H1 (cell line): ENCODE measurements at regions not wholly inside any gene's neighbourhood (a gene's known extent, or its start where the extent isn't known, plus 50 kb on each side); places are given as distances from the start of the nearest gene placed in this dataset.

ENCODE experiments used
- CTCF ChIA-PET: fragments of 300-600 bp; sonication (Branson Sonifier 250); formaldehyde crosslinking; loops from one replicate; lab custom pipeline; 2021; ENCODE audit not compliant: partially characterized antibody; lab: Charles Lee
- POLR2A ChIA-PET: fragments of 300-600 bp; sonication (Branson Sonifier 250); formaldehyde crosslinking; loops from one replicate; lab custom pipeline; 2021; ENCODE audit warnings: inconsistent platforms; ENCODE audit not compliant: partially characterized antibody; lab: Charles Lee
- DNase-seq, 2 experiments: peaks; one replicate each; pipeline versions ENCODE4 v3.0.0 to v3.0.0-alpha.2; 2010 to 2022; ENCODE audit warnings: low spot score in 2 of 2, low read depth in 1 of 2, mixed read lengths in 1 of 2
- FAIRE-seq: peaks from 2 replicates; lab custom pipeline; 2011; peaks lifted over from hg19 to GRCh38; lab: Jason Lieb, UNC
- H2AFZ ChIP-seq: 2 replicates; pipeline ENCODE4 v1.8.1; 2012; ENCODE audit warnings: low read length, inconsistent platforms
- H2AK5ac ChIP-seq: 2 replicates; pipeline ENCODE4 v1.6.1; 2013; ENCODE audit warnings: low read depth, low read length
- H2BK120ac ChIP-seq: replicated peaks from 2 replicates; pipeline ENCODE3; 2013; ENCODE audit warnings: low read depth, low read length, inconsistent platforms
- H2BK12ac ChIP-seq: 2 replicates; pipeline ENCODE4 v1.6.1; 2013; ENCODE audit warnings: low read depth, low read length
- H2BK15ac ChIP-seq: 2 replicates; pipeline ENCODE4 v1.6.1; 2013; ENCODE audit warnings: low read length
- H2BK20ac ChIP-seq: 2 replicates; pipeline ENCODE4 v1.6.1; 2013; ENCODE audit warnings: low read length
- H2BK5ac ChIP-seq: 2 replicates; pipeline ENCODE4 v1.6.1; 2013; ENCODE audit warnings: low read depth, low read length
- H3K14ac ChIP-seq: 2 replicates; pipeline ENCODE4 v1.6.1; 2013; ENCODE audit warnings: inconsistent platforms; ENCODE audit not compliant: insufficient read length
- H3K18ac ChIP-seq: 2 replicates; pipeline ENCODE4 v1.6.1; 2013; ENCODE audit warnings: low read length; ENCODE audit errors: extremely low read depth
- H3K23ac ChIP-seq: 2 replicates; pipeline ENCODE4 v1.6.1; 2013; ENCODE audit warnings: inconsistent platforms; ENCODE audit not compliant: insufficient read length
- H3K23me2 ChIP-seq: 2 replicates; pipeline ENCODE4 v1.6.1; 2013; ENCODE audit warnings: low read depth, low read length
- H3K27ac ChIP-seq: 2 replicates; pipeline ENCODE4 v1.6.1; 2011; ENCODE audit warnings: low read depth, low read length, inconsistent platforms
- H3K27me3 ChIP-seq, 4 experiments: replicated peaks in 1 of 4; 1 replicate in 1 of 4; 2 replicates in 3 of 4; pipeline versions ENCODE4 v1.6.1 to v1.8.1; 2011 to 2013; ENCODE audit warnings: low read length in 3 of 4, mild to moderate bottlenecking in 3 of 4, inconsistent platforms in 2 of 4, mixed read lengths in 2 of 4, moderate library complexity in 1 of 4; ENCODE audit not compliant: control insufficient read depth in 3 of 4, insufficient read depth in 3 of 4; ENCODE audit errors: extremely low read depth in 1 of 4
- H3K36me3 ChIP-seq, 4 experiments: 2 replicates each; pipeline versions ENCODE4 v1.6.1 to v1.8.1; 2011 to 2013; ENCODE audit warnings: mild to moderate bottlenecking in 4 of 4, low read length in 3 of 4, moderate library complexity in 2 of 4, control low read depth in 1 of 4, inconsistent platforms in 1 of 4; ENCODE audit not compliant: insufficient read depth in 4 of 4, control insufficient read depth in 2 of 4
- H3K4ac ChIP-seq: replicated peaks from 2 replicates; pipeline ENCODE3; 2013; ENCODE audit warnings: low read length, low read depth, mixed read lengths, inconsistent platforms; ENCODE audit not compliant: insufficient read length
- H3K4me1 ChIP-seq, 4 experiments: replicated peaks in 1 of 4; 1 replicate in 1 of 4; 2 replicates in 3 of 4; pipeline versions ENCODE4 v1.6.1 to v1.8.1; 2011 to 2013; ENCODE audit warnings: low read length in 3 of 4, inconsistent platforms in 2 of 4, mixed read lengths in 1 of 4; ENCODE audit not compliant: insufficient read depth in 4 of 4, control insufficient read depth in 3 of 4
- H3K4me2 ChIP-seq, 2 experiments: 2 replicates each; pipeline versions ENCODE4 v1.6.1 to v1.8.1; 2011 to 2013; ENCODE audit warnings: low read depth in 2 of 2, low read length in 2 of 2, control low read depth in 1 of 2, inconsistent platforms in 1 of 2, mild to moderate bottlenecking in 1 of 2; ENCODE audit not compliant: insufficient read depth in 1 of 2
- H3K4me3 ChIP-seq, 4 experiments: fragments of 200-600, 300-600 bp in 1 of 4; sonication (generic), shearing (Covaris generic), sonication (Bioruptor Twin) in 1 of 4; 2 replicates each; pipeline versions ENCODE4 v1.5.1 to v1.8.1; 2011 to 2016; ENCODE audit warnings: low read length in 4 of 4, low read depth in 3 of 4, control low read depth in 2 of 4, inconsistent platforms in 2 of 4, mild to moderate bottlenecking in 2 of 4, mixed read lengths in 1 of 4, moderate library complexity in 1 of 4; ENCODE audit not compliant: insufficient read depth in 2 of 4; ENCODE audit errors: extremely low read depth in 1 of 4
- H3K56ac ChIP-seq: replicated peaks from 2 replicates; pipeline ENCODE3; 2013; ENCODE audit warnings: low read depth, mild to moderate bottlenecking, mixed read lengths, low read length, inconsistent platforms; ENCODE audit not compliant: insufficient read length
- H3K79me1 ChIP-seq: 2 replicates; pipeline ENCODE4 v1.6.1; 2013; ENCODE audit warnings: low read depth, low read length, control low read depth
- H3K79me2 ChIP-seq, 2 experiments: 2 replicates each; pipeline versions ENCODE4 v1.6.1 to v1.8.1; 2012 to 2013; ENCODE audit warnings: low read length in 2 of 2, mild to moderate bottlenecking in 2 of 2, inconsistent platforms in 1 of 2; ENCODE audit not compliant: insufficient read depth in 2 of 2, control insufficient read depth in 1 of 2
- H3K9ac ChIP-seq, 4 experiments: replicated peaks in 1 of 4; 1 replicate in 1 of 4; 2 replicates in 3 of 4; pipeline versions ENCODE4 v1.6.1 to v1.8.1; 2011 to 2013; ENCODE audit warnings: low read depth in 3 of 4, low read length in 3 of 4, control low read depth in 2 of 4, mild to moderate bottlenecking in 2 of 4, moderate library complexity in 2 of 4, inconsistent platforms in 1 of 4; ENCODE audit errors: extremely low read depth in 1 of 4
- H3K9me3 ChIP-seq, 2 experiments: 2 replicates each; pipeline versions ENCODE4 v1.6.1 to v1.8.1; 2012 to 2013; ENCODE audit warnings: mild to moderate bottlenecking in 2 of 2, moderate library complexity in 2 of 2, control low read depth in 1 of 2, inconsistent platforms in 1 of 2, low read depth in 1 of 2, low read length in 1 of 2, mixed read lengths in 1 of 2; ENCODE audit not compliant: insufficient read depth in 2 of 2
- H4K20me1 ChIP-seq, 2 experiments: replicated peaks in 1 of 2; 2 replicates each; pipeline versions ENCODE3 to v1.8.1; 2011 to 2013; ENCODE audit warnings: inconsistent platforms in 2 of 2, low read length in 2 of 2, mild to moderate bottlenecking in 1 of 2; ENCODE audit not compliant: insufficient read depth in 2 of 2, control insufficient read depth in 1 of 2
- H4K5ac ChIP-seq: 2 replicates; pipeline ENCODE4 v1.6.1; 2013; ENCODE audit warnings: low read length, low read depth, mixed read lengths, inconsistent platforms; ENCODE audit not compliant: insufficient read length
- H4K8ac ChIP-seq: 2 replicates; pipeline ENCODE4 v1.8.0; 2013; ENCODE audit warnings: mild to moderate bottlenecking, moderate library complexity, low read length, inconsistent platforms; ENCODE audit not compliant: insufficient read depth; ENCODE audit errors: extremely low read depth
- H4K91ac ChIP-seq: replicated peaks from 2 replicates; pipeline ENCODE3; 2013; ENCODE audit warnings: low read length, mixed read lengths, inconsistent platforms; ENCODE audit not compliant: insufficient read length
- GABPA ChIP-seq: IDR thresholded peaks from 2 replicates; pipeline ENCODE4 v1.6.1; 2011; ENCODE audit warnings: mild to moderate bottlenecking, low read length, moderate library complexity, borderline replicate concordance; ENCODE audit not compliant: insufficient read depth
- SRF ChIP-seq: IDR thresholded peaks from 2 replicates; pipeline ENCODE4 v1.6.1; 2011; ENCODE audit warnings: mild to moderate bottlenecking, low read depth, low read length, moderate library complexity
- WGBS, 2 experiments: shearing (Covaris generic) in 1 of 2; methylation state at CpG; one replicate each; pipeline versions ENCODE4 v1.1.6 to v1.1.7; 2013 to 2015; ENCODE audit warnings: low lambda C conversion rate in 2 of 2, mixed read lengths in 2 of 2, inconsistent platforms in 1 of 2, low coverage in 1 of 2, missing lambda C conversion rate in 1 of 2; ENCODE audit not compliant: insufficient replicate concordance in 2 of 2, insufficient coverage in 1 of 2, insufficient read length in 1 of 2; ENCODE audit errors: extremely low coverage in 1 of 2, missing lambda C conversion rate in 1 of 2; 5-methylcytosine and 5-hydroxymethylcytosine counted together
- TF ChIP-seq, protein P1 (sequence below): IDR thresholded peaks from 2 replicates; pipeline ENCODE4 v1.6.1; 2012; ENCODE audit warnings: inconsistent platforms

DNA sequence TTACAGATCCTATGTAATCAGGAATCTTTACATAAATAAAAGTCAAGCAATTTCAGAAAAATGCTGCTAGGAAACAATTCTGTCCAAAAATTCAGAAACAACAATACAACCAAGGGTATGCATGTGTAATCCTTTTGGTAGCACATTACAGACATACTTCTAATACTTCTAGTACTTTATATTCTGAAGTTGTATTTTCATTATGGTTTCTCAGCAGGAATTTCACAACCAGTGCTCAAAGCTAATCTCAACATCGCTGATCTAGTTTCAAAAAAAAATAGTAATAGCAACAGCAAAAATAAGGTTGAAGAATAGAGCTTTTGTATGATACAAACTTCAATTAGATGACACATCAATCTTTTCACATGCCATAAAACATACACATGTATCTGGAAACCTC, 545.2 kb downstream of the LTN1 start:
- H4K20me1 ChIP-seq = no peaks in the 10 kb centered on the region
- H3K4ac ChIP-seq = no peak overlapping the region
- FAIRE-seq = no peak
- H3K9ac ChIP-seq = no peak overlapping the region
- no peaks in the 10 kb centered on the region for H3K79me1 ChIP-seq
- no peaks in the 10 kb centered on the region for H3K23me2 ChIP-seq
- no peak overlapping the region for H3K56ac ChIP-seq
- DNase-seq = no peak
- H3K4me2 ChIP-seq = no peak overlapping the region
- no peaks in the 10 kb centered on the region for H3K79me2 ChIP-seq
- no peak overlapping the region for H3K23ac ChIP-seq
- H2AK5ac ChIP-seq = no peak overlapping the region
- H3K36me3 ChIP-seq = no peaks in the 10 kb centered on the region
- 100% methylated on average over 1 of the region's 1 CpG; no CpG with 5 or more reads in 1 of the 2 experiments for WGBS, 2 experiments
- H3K27me3 ChIP-seq = no peaks in the 10 kb centered on the region
- no peak overlapping the region for H2BK15ac ChIP-seq
- no peaks in the 10 kb centered on the region; a peak in 1 of 4 replicates for H3K9me3 ChIP-seq
- H3K4me1 ChIP-seq = no peaks in the 10 kb centered on the region
- H4K5ac ChIP-seq = no peak overlapping the region
- H2BK20ac ChIP-seq = no peak overlapping the region
- H4K91ac ChIP-seq = no peak overlapping the region
- H2AFZ ChIP-seq = no peak overlapping the region
- no peak overlapping the region for H2BK120ac ChIP-seq
- H3K14ac ChIP-seq = no peak overlapping the region
- H2BK5ac ChIP-seq = no peak overlapping the region
- no peak overlapping the region for H3K18ac ChIP-seq
- ChIA-PET POLR2A (no interaction called here), CTCF (no interaction called here)
- H3K27ac ChIP-seq = no peak overlapping the region
- H4K8ac ChIP-seq = no peak overlapping the region
- no peak overlapping the region for H3K4me3 ChIP-seq
- H2BK12ac ChIP-seq = no peak overlapping the region
- no peak for TF ChIP-seq GABPA
- TF ChIP-seq SRF = no peak
- TF ChIP-seq, protein P1, sequence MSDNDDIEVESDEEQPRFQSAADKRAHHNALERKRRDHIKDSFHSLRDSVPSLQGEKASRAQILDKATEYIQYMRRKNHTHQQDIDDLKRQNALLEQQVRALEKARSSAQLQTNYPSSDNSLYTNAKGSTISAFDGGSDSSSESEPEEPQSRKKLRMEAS = no peak
